Activated CD4-positive, alpha-beta memory T cell treated with anti-CD3 and anti-CD28 coated beads for 36 hours (primary cell): ENCODE measurements at regions not wholly inside any gene's neighbourhood (a gene's known extent, or its start where the extent isn't known, plus 50 kb on each side); places are given as distances from the start of the nearest gene placed in this dataset.

Source experiments
- CTCF ChIA-PET: fragments of 350-600 bp; sonication (Branson Sonifier 250); formaldehyde crosslinking; loops from one replicate; lab custom pipeline; 2021; ENCODE audit warnings: antibody characterized with exemption, inconsistent platforms; lab: Charles Lee
- POLR2A ChIA-PET: fragments of 350-600 bp; sonication (Branson Sonifier 250); formaldehyde crosslinking; loops from one replicate; lab custom pipeline; 2021; ENCODE audit warnings: antibody characterized with exemption; lab: Charles Lee
- DNase-seq: peaks from one replicate; pipeline ENCODE4 v3.0.0-alpha.2; 2020
- H3K27ac Mint-ChIP-seq: one replicate; pipeline ENCODE4 v1.8.0; 2021; ENCODE audit warnings: mixed read lengths
- H3K27me3 Mint-ChIP-seq: one replicate; pipeline ENCODE4 v1.8.0; 2021; ENCODE audit warnings: mixed read lengths
- H3K36me3 Mint-ChIP-seq: one replicate; pipeline ENCODE4 v1.8.0; 2021; ENCODE audit warnings: mixed read lengths
- H3K4me1 Mint-ChIP-seq: one replicate; pipeline ENCODE4 v1.8.0; 2021; ENCODE audit warnings: low read depth, mixed read lengths
- H3K4me3 Mint-ChIP-seq: one replicate; pipeline ENCODE4 v1.8.0; 2021; ENCODE audit warnings: mild to moderate bottlenecking, mixed read lengths
- H3K9me3 Mint-ChIP-seq: one replicate; pipeline ENCODE4 v1.8.0; 2021; ENCODE audit warnings: mixed read lengths
- intact Hi-C: fragments of 100-400 bp; cut with micrococcal nuclease; formaldehyde crosslinking; loops from one replicate; pipeline ENCODE4 v1.15.1; 2023

DNA sequence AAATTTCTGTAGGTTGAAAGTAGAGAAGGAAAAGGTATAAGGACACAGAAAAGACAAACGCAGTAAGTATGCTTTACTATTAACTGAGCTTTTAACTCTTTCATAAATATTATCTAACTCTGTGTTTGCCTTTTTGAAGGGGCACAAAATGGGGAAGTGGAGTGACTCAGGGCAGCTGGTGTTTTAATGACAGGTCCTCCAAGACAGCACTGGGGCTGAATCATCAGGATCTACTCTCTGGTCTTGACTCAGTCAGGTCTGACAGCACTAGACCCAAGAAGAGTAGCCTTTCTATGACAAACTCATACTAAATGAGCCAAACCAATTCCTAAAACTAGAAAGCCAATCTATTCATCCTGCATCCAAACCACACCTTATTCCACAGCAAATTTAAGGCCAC is 102.2 kb downstream of the APTX start:
- intact Hi-C loops: no loop called here
- H3K9me3 Mint-ChIP-seq: no peaks in the 10 kb centered on the region
- peaks cover 6% of the 10 kb centered on the region for H3K27me3 Mint-ChIP-seq
- CTCF ChIA-PET: interaction anchor here (0.7 to 1.2 kb wide), 2 partner anchors 9 to 13 kb away, joined by 3 read pairs; no protein-coding TSS in a partner anchor
- DNase-seq: no peak
- H3K27ac Mint-ChIP-seq: no peak overlapping the region
- H3K4me3 Mint-ChIP-seq: no peak overlapping the region
- POLR2A ChIA-PET: no interaction called here
- H3K4me1 Mint-ChIP-seq: no peaks in the 10 kb centered on the region
- H3K36me3 Mint-ChIP-seq: no peaks in the 10 kb centered on the region

DNA sequence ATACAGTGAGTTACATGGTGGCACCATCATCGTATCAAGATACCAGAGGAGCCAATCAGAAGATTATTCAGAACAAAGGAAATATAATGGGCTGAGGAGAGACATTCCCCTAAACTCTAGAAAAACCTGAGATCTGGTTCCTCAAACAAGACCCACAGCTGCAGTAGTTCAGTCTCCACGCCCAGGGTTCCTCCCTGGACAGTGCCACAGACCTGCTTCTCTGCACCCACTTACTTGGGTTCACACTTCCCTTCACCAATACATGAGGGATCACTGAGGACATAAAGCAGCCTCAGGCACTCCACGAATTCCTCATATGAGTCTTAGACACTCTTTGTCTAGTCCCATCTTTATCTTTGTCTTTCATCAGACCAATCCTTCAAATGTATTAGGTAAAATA is 101.7 kb downstream of the APTX start:
- Mint-ChIP-seq H3K4me3 (no peak overlapping the region), H3K27me3 (peaks cover 6% of the 10 kb centered on the region), H3K4me1 (no peaks in the 10 kb centered on the region), H3K27ac (no peak overlapping the region), H3K36me3 (no peaks in the 10 kb centered on the region), H3K9me3 (no peaks in the 10 kb centered on the region)
- ChIA-PET POLR2A (no interaction called here), CTCF (interaction anchor here (0.7 to 1.2 kb wide), 2 partner anchors 9 to 14 kb away, joined by 3 read pairs; no protein-coding TSS in a partner anchor)
- intact Hi-C loops: no loop called here
- no peak for DNase-seq

DNA sequence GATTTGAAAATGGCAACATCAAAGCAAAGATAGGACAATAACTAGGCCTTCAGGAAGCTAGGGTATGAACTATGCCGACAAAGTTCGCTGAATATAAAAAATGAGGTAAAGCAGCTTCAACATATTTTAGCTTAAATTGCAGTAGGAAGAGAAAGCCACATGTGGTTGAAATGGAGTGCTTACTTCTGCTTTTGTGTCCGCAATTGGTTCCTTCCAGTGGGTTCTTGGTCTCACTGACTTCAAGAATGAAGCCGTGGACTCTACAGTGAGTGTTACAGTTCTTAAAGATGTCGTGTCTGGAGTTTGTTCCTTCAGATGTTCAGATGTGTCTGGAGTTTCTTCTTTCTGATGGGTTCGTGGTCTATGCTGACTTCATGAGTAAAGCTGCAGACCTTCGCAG is 95.2 kb downstream of the APTX start:
- Mint-ChIP-seq H3K27ac (no peak overlapping the region), H3K4me3 (no peak overlapping the region), H3K9me3 (no peaks in the 10 kb centered on the region), H3K4me1 (no peaks in the 10 kb centered on the region), H3K27me3 (peaks cover 11% of the 10 kb centered on the region), H3K36me3 (no peaks in the 10 kb centered on the region)
- ChIA-PET CTCF (no interaction called here), POLR2A (no interaction called here)
- intact Hi-C loops: no loop called here
- no peak for DNase-seq

DNA sequence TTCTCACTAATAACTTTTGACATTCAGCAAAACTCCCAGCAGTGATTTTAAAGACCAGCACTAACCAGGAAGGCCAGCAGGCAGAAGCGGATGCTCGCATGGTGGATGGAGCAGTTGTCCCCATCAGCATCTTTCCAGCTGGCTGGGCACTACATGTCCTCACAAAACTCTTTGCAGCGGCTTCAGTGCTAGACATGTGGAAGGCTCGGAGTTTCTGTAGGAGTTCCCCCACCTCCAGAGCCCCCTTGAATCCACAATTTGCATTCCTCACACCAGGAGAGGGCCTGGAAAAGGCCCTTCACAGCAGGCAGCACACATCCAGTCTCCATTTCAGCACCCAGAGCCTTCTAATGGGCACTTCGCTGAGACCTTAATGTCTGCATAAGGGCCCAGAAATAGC is 85.6 kb downstream of the APTX start:
- no peak overlapping the region for H3K4me3 Mint-ChIP-seq
- CTCF ChIA-PET: no interaction called here
- intact Hi-C loops: no loop called here

DNA sequence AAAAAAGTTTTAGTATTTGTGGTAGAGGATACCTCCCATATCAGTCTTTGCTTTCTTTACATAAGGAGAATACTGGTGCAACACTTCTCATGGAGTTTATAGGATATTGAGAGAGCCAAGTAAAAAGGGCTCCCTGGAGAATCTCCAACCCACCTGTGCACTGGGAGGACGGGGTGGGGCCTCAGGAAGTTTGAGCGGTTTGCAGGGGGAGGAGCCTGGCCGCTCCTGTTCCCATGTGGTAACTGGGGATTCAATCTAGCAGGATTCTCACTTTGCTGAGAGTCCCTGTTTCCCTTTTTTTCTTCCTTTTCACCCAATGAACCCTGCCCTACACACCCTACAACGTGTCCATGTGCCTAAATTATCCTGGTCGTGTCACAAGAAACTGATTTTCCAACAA is 82.8 kb downstream of the APTX start:
- DNase-seq: no peak
- Mint-ChIP-seq H3K4me1 (no peaks in the 10 kb centered on the region), H3K27ac (no peak overlapping the region), H3K4me3 (no peak overlapping the region), H3K9me3 (no peaks in the 10 kb centered on the region), H3K36me3 (no peaks in the 10 kb centered on the region), H3K27me3 (no peaks in the 10 kb centered on the region)
- ChIA-PET CTCF (no interaction called here), POLR2A (no interaction called here)
- intact Hi-C loops: no loop called here

More for the DNA sequence above, 85.6 kb downstream of the APTX start:
- Mint-ChIP-seq H3K27me3 (no peaks in the 10 kb centered on the region), H3K4me1 (no peaks in the 10 kb centered on the region), H3K27ac (no peak overlapping the region), H3K9me3 (no peaks in the 10 kb centered on the region), H3K36me3 (no peaks in the 10 kb centered on the region)
- no peak for DNase-seq
- POLR2A ChIA-PET: no interaction called here
